Effector memory CD4-positive, alpha-beta T cell (primary cell): ENCODE measurements at regions not wholly inside any gene's neighbourhood (a gene's known extent, or its start where the extent isn't known, plus 50 kb on each side); places are given as distances from the start of the nearest gene placed in this dataset.

ENCODE experiments used
- DNase-seq, 3 donors: peaks; one replicate each; pipeline ENCODE4 v3.0.0-alpha.2; 2020
- H3K27ac ChIP-seq: 2 replicates; pipeline ENCODE4 v1.7.0; 2013; ENCODE audit warnings: mild to moderate bottlenecking, low read length, moderate library complexity; ENCODE audit not compliant: insufficient read depth, poor library complexity, severe bottlenecking
- H3K27me3 ChIP-seq: replicated peaks from 2 replicates; pipeline ENCODE4 v1.7.0; 2013; ENCODE audit warnings: mild to moderate bottlenecking, low read length; ENCODE audit not compliant: insufficient read depth, control insufficient read depth, poor library complexity, severe bottlenecking
- H3K36me3 ChIP-seq: 2 replicates; pipeline ENCODE4 v1.7.0; 2013; ENCODE audit warnings: mild to moderate bottlenecking, low read length, moderate library complexity; ENCODE audit not compliant: control insufficient read depth, insufficient read depth
- H3K4me1 ChIP-seq: 2 replicates; pipeline ENCODE4 v1.7.0; 2013; ENCODE audit warnings: low read length, mild to moderate bottlenecking; ENCODE audit not compliant: control insufficient read depth, insufficient read depth, poor library complexity, severe bottlenecking
- H3K4me3 ChIP-seq: 2 replicates; pipeline ENCODE4 v1.7.0; 2013; ENCODE audit warnings: low read length, low read depth, mild to moderate bottlenecking; ENCODE audit not compliant: insufficient read depth, poor library complexity, severe bottlenecking
- H3K9me3 ChIP-seq: 2 replicates; pipeline ENCODE4 v1.7.0; 2013; ENCODE audit warnings: mild to moderate bottlenecking, low read length, moderate library complexity; ENCODE audit not compliant: control insufficient read depth

DNA sequence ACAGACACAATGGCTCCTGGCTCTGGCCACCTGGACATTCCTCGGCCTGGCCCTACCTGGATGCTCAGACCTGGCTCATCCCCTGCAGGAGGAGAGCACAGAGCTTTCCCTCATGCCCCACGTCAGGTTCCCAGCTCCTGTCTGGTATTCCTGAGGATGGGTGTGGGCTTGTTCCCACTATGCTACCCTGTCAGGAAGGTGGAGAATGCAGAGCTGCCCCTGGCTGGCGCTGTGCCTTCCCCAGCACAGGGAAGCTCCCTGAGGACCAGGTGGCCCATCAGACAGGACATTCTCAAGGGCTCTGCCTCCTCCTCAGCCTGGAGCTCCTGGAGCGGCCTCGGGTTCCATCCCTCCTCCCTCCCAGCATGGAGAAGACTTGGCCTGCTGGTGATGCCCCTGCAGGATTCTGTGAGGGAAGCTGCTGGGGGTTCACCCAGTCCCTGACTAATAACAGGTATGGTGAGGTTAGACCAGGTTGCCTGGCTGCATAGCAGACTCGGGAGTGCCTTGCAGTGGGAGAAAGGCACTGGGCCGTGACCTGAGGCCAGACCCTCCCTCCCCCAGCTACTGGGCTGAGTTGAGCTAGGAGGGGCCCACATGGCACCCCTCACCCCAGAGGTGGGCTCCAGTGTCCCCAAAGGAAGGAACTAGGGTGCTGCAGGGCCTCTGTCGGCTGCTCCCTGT lies 156.0 kb upstream of the MLN start:
- DNase-seq: no peak
- no peaks in the 10 kb centered on the region for H3K27me3 ChIP-seq
- no peak overlapping the region for H3K27ac ChIP-seq
- no peak overlapping the region for H3K4me3 ChIP-seq
- no peaks in the 10 kb centered on the region for H3K9me3 ChIP-seq
- no peaks in the 10 kb centered on the region for H3K4me1 ChIP-seq
- no peaks in the 10 kb centered on the region for H3K36me3 ChIP-seq

DNA sequence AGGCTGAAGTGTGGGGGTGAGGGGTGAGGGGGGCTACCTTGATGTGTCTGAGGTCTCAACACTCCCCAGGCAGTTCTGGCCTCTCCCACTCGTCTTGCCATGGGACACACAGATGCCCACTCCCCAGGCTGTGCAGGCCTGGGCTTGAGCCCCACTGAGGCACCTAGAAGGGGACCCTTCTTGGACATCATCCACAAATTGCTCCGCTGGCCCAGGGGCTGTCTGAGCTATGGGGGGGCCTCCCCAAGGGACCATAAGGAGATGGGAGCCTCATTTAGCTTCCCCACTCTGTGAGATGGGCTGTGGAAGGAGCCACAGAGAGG lies 155.5 kb upstream of the MLN start:
- Histone ChIP-seq H3K36me3 (no peaks in the 10 kb centered on the region), H3K27me3 (no peaks in the 10 kb centered on the region), H3K27ac (no peak overlapping the region), H3K4me3 (no peak overlapping the region), H3K4me1 (no peaks in the 10 kb centered on the region), H3K9me3 (no peaks in the 10 kb centered on the region)
- DNase-seq: no peak

DNA sequence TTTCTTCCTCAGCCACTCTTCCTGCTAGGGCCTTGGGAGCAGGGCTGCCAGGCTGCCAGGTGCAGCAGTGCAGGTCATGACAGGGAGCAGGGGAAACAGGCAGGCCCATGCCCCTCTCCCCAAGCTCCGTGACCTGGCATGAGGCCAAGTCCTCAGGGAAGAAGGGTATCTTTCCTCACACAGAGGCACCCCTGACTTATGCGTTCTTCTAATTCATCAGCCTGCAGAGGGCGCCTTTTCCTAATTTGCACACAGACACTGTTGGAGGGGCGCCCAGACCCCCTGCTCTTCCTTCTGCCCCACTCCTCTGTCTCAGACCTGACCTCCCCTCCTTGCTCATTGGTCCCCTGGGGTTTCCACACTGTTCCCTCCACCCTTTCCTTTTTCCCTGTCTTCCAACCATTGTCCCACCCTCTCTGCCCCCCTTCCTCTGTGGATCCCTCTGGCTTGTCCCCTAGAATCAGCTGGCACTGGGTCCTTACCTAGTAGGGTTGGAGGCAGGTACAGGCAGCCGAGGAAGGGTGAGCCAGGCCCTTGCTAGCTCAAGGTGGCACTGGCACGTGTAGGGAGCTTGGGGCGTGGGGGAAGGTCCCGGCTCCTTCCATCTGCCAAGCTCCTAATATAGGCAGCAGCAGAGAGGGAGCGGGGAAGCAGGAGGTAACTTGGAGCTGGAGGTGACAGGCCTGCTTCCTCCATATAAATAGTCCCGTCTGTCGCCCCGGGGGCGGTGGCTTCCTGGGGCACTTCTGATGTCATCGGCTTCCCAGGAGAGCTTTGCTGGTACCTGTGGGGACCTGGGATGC lies 154.9 kb upstream of the MLN start:
- no peak for DNase-seq
- Histone ChIP-seq H3K4me1 (no peaks in the 10 kb centered on the region), H3K27me3 (no peaks in the 10 kb centered on the region), H3K27ac (no peak overlapping the region), H3K9me3 (no peaks in the 10 kb centered on the region), H3K36me3 (no peaks in the 10 kb centered on the region), H3K4me3 (no peak overlapping the region)

- no peaks in the 10 kb centered on the region for H3K27me3 ChIP-seq
These were observed 154.2 kb upstream of the MLN start for GRCh38 chr6:33957892-33958525.

GRCh38 chr6:33957131-33957891 lies 153.5 kb upstream of the MLN start:
- Histone ChIP-seq H3K27ac (no peak overlapping the region), H3K9me3 (no peaks in the 10 kb centered on the region), H3K27me3 (no peaks in the 10 kb centered on the region), H3K4me3 (no peak overlapping the region), H3K4me1 (no peaks in the 10 kb centered on the region), H3K36me3 (no peaks in the 10 kb centered on the region)
- no peak for DNase-seq

More at GRCh38 chr6:33957892-33958525, 154.2 kb upstream of the MLN start:
- no peak overlapping the region for H3K27ac ChIP-seq
- no peak overlapping the region for H3K4me3 ChIP-seq
- DNase-seq: no peak
- no peaks in the 10 kb centered on the region for H3K4me1 ChIP-seq
- no peaks in the 10 kb centered on the region for H3K36me3 ChIP-seq
- no peaks in the 10 kb centered on the region for H3K9me3 ChIP-seq

DNA sequence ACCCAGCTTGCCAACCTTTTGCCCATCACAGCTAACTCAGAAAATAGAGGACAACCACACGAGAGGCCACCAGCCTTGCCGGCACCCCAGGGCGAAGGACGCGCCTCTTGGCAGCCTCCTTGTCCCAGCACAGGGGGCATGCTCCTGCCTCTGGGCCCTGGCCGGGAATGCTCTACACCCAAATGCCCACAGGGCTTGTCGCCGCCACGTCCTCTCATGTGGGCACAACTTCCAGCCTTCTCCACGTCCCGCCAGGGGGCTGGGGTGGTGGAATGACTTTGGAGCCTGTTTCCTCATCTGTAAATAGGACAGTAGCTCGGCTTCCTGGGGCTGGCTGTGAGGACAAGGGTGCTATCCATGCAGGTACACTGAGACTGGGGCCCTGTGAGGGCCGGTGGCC lies 152.4 kb upstream of the MLN start:
- Histone ChIP-seq H3K27ac (no peak overlapping the region), H3K4me1 (no peaks in the 10 kb centered on the region), H3K27me3 (no peaks in the 10 kb centered on the region), H3K9me3 (no peaks in the 10 kb centered on the region), H3K4me3 (no peak overlapping the region), H3K36me3 (no peaks in the 10 kb centered on the region)
- DNase-seq: no peak

DNA sequence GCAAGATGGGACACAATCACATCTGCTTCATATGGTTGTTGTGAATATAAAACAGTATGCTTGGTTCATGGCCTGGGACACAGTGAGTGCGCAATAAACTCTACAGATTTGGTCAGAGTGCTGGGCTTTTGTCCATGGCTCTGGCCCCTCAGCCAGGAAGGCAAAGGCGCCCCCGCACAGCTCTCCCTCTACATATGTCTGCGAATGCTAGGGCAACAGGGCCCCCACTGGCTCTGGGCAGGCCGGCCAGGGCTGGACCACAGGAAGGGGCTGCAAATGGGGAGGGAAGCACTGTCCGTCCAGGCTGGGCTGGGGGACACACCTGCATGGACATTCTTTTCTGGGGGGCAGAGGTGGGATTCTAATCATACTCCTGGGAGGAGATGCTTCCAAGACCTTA lies 151.8 kb upstream of the MLN start:
- Histone ChIP-seq H3K9me3 (no peaks in the 10 kb centered on the region), H3K4me1 (no peaks in the 10 kb centered on the region), H3K36me3 (no peaks in the 10 kb centered on the region), H3K4me3 (no peak overlapping the region), H3K27ac (no peak overlapping the region), H3K27me3 (no peaks in the 10 kb centered on the region)
- no peak for DNase-seq

- Histone ChIP-seq H3K27me3 (no peaks in the 10 kb centered on the region), H3K9me3 (no peaks in the 10 kb centered on the region), H3K27ac (no peak overlapping the region), H3K4me3 (no peak overlapping the region), H3K36me3 (no peaks in the 10 kb centered on the region), H3K4me1 (no peaks in the 10 kb centered on the region)
- no peak for DNase-seq
These were observed 150.7 kb upstream of the MLN start for GRCh38 chr6:33954453-33954852.

GRCh38 chr6:33953171-33953570 lies 149.4 kb upstream of the MLN start:
- H3K27me3 ChIP-seq: no peaks in the 10 kb centered on the region
- H3K36me3 ChIP-seq: no peaks in the 10 kb centered on the region
- H3K4me1 ChIP-seq: no peaks in the 10 kb centered on the region
- DNase-seq: no peak
- H3K4me3 ChIP-seq: no peak overlapping the region
- H3K27ac ChIP-seq: no peak overlapping the region
- H3K9me3 ChIP-seq: no peaks in the 10 kb centered on the region
